SK-N-SH (cell line): ENCODE measurements at regions not wholly inside any gene's neighbourhood (a gene's known extent, or its start where the extent isn't known, plus 50 kb on each side); places are given as distances from the start of the nearest gene placed in this dataset.

Experiments
- CTCF ChIA-PET: fragments of 300-600, 350-600 bp; formaldehyde crosslinking; extraction: SDS; loops from one replicate; lab custom pipeline; 2021; lab: Yijun Ruan, JAX
- POLR2A ChIA-PET: fragments of 350-600 bp; sonication (Branson Sonifier 250); formaldehyde crosslinking; extraction: SDS; loops from one replicate; lab custom pipeline; 2020; ENCODE audit warnings: antibody characterized with exemption, inconsistent platforms; lab: Yijun Ruan, JAX
- DNase-seq: peaks from one replicate; pipeline ENCODE4 v3.0.0; 2012
- H2AFZ ChIP-seq: fragments of 200-600 bp; sonication (generic); 2 replicates; pipeline ENCODE4 v1.8.1; 2016; ENCODE audit warnings: antibody characterized with exemption, mild to moderate bottlenecking, low read depth
- H3F3A ChIP-seq: fragments of 200-600 bp; sonication (generic); replicated peaks from 2 replicates; pipeline ENCODE3; 2016; ENCODE audit warnings: antibody characterized with exemption, mild to moderate bottlenecking; ENCODE audit not compliant: insufficient read depth
- H3K27ac ChIP-seq, 2 experiments: fragments of 200-500 bp in 1 of 2; fragments of 200-600 bp in 1 of 2; sonication (Bioruptor generic) in 1 of 2; sonication (generic), shearing (Covaris generic) in 1 of 2; 2 replicates each; pipeline versions ENCODE4 v1.5.1 to v1.6.1; 2014 to 2016; ENCODE audit warnings: low read depth in 2 of 2, inconsistent platforms in 1 of 2, low read length in 1 of 2, mild to moderate bottlenecking in 1 of 2, mixed read lengths in 1 of 2
- H3K27me3 ChIP-seq: fragments of 200-600 bp; sonication (generic), shearing (Covaris generic); 2 replicates; pipeline ENCODE4 v1.6.1; 2016; ENCODE audit warnings: mixed run types; ENCODE audit not compliant: insufficient read depth
- H3K36me3 ChIP-seq, 2 experiments: fragments of 200-500 bp in 1 of 2; fragments of 200-600 bp in 1 of 2; sonication (Bioruptor generic) in 1 of 2; sonication (generic) in 1 of 2; replicated peaks in 1 of 2; 2 replicates each; pipeline versions ENCODE3 to v1.5.1; 2014 to 2016; ENCODE audit warnings: low read length in 1 of 2, mild to moderate bottlenecking in 1 of 2; ENCODE audit not compliant: insufficient read depth in 2 of 2, control insufficient read depth in 1 of 2
- H3K4me1 ChIP-seq, 2 experiments: fragments of 200-500 bp in 1 of 2; fragments of 200-600 bp in 1 of 2; sonication (Bioruptor generic) in 1 of 2; sonication (generic), shearing (Covaris generic) in 1 of 2; 2 replicates each; pipeline versions ENCODE4 v1.5.1 to v1.6.1; 2014 to 2016; ENCODE audit warnings: low read depth in 1 of 2, low read length in 1 of 2, mixed run types in 1 of 2; ENCODE audit not compliant: insufficient read depth in 2 of 2, control insufficient read depth in 1 of 2
- H3K4me2 ChIP-seq: fragments of 200-600 bp; sonication (generic), shearing (Covaris generic); 2 replicates; pipeline ENCODE4 v1.6.1; 2017; ENCODE audit warnings: mixed run types
- H3K4me3 ChIP-seq, 2 experiments: fragments of 200-500 bp in 1 of 2; fragments of 200-600 bp in 1 of 2; sonication (Bioruptor generic) in 1 of 2; sonication (generic), shearing (Covaris generic) in 1 of 2; 2 replicates each; pipeline versions ENCODE4 v1.5.1 to v1.8.1; 2014 to 2016; ENCODE audit warnings: low read depth in 2 of 2, inconsistent platforms in 1 of 2, low read length in 1 of 2, mild to moderate bottlenecking in 1 of 2, mixed read lengths in 1 of 2, moderate library complexity in 1 of 2
- H3K79me2 ChIP-seq: fragments of 200-600 bp; sonication (generic); 2 replicates; pipeline ENCODE4 v1.8.1; 2017; ENCODE audit warnings: mild to moderate bottlenecking; ENCODE audit not compliant: insufficient read depth
- H3K9ac ChIP-seq: fragments of 200-600 bp; sonication (generic); 2 replicates; pipeline ENCODE4 v1.6.1; 2017; ENCODE audit warnings: mixed run types
- H3K9me2 ChIP-seq: fragments of 200-600 bp; sonication (generic); 2 replicates; pipeline ENCODE4 v1.6.1; 2017; ENCODE audit warnings: mixed run types
- H3K9me3 ChIP-seq: fragments of 200-600 bp; sonication (generic); 2 replicates; pipeline ENCODE4 v1.6.1; 2017; ENCODE audit warnings: mixed run types, mild to moderate bottlenecking, moderate library complexity
- H4K20me1 ChIP-seq: fragments of 200-600 bp; sonication (generic); 2 replicates; pipeline ENCODE4 v1.6.1; 2017; ENCODE audit warnings: mild to moderate bottlenecking, mixed run types; ENCODE audit not compliant: insufficient read depth
- CHD2 ChIP-seq: fragments of 150-350 bp; IDR thresholded peaks from 2 replicates; pipeline ENCODE4 v1.6.1; 2018; ENCODE audit warnings: low read length; ENCODE audit not compliant: partially characterized antibody
- CTCF ChIP-seq: fragments of 200-600 bp; sonication (generic); IDR thresholded peaks from 2 replicates; pipeline ENCODE4 v1.6.1; 2017; ENCODE audit warnings: antibody characterized with exemption, mild to moderate bottlenecking, moderate library complexity
- ELF1 ChIP-seq: IDR thresholded peaks from 2 replicates; pipeline ENCODE4 v1.4.0; 2012
- EP300 ChIP-seq, 2 experiments: IDR thresholded peaks; 2 replicates each; pipeline versions ENCODE4 v1.4.0 to v1.6.1; 2012; ENCODE audit warnings: borderline replicate concordance in 1 of 2, low read depth in 1 of 2, low read length in 1 of 2
- EZH2phosphoT487 ChIP-seq: fragments of 200-600 bp; sonication (generic); IDR thresholded peaks from 2 replicates; pipeline ENCODE4 v1.6.1; 2017; ENCODE audit warnings: low read depth, mixed run types, mild to moderate bottlenecking, antibody characterized with exemption, moderate library complexity, borderline replicate concordance
- FOXJ3 ChIP-seq: sonication (generic); formaldehyde crosslinking; IDR thresholded peaks from 2 replicates; pipeline ENCODE4 v1.5.1; 2020; ENCODE audit warnings: mild to moderate bottlenecking, missing genetic modification reagents
- JUND ChIP-seq: IDR thresholded peaks from 2 replicates; pipeline ENCODE4 v1.4.0; 2012
- MAX ChIP-seq: IDR thresholded peaks from 2 replicates; pipeline ENCODE4 v1.4.0; 2012; ENCODE audit warnings: low read depth
- MXI1 ChIP-seq: IDR thresholded peaks from 2 replicates; pipeline ENCODE4 v1.6.1; 2012; ENCODE audit warnings: mild to moderate bottlenecking, low read depth, low read length, improper control_type of control experiment
- NFIC ChIP-seq: IDR thresholded peaks from 2 replicates; pipeline ENCODE4 v1.4.0; 2012; ENCODE audit warnings: borderline replicate concordance
- NRF1 ChIP-seq: IDR thresholded peaks from 2 replicates; pipeline ENCODE4 v1.6.1; 2012; ENCODE audit warnings: low read depth, mild to moderate bottlenecking, low read length
- RAD21 ChIP-seq: IDR thresholded peaks from 2 replicates; pipeline ENCODE4 v1.6.1; 2012; ENCODE audit warnings: mild to moderate bottlenecking, low read length
- SIN3A ChIP-seq: IDR thresholded peaks from 2 replicates; pipeline ENCODE4 v1.6.1; 2012; ENCODE audit warnings: low read depth, mild to moderate bottlenecking, low read length, moderate library complexity, borderline replicate concordance
- TAF1 ChIP-seq: IDR thresholded peaks from 2 replicates; pipeline ENCODE4 v1.6.1; 2012; ENCODE audit warnings: low read depth, mild to moderate bottlenecking, low read length, moderate library complexity, borderline replicate concordance
- TCF12 ChIP-seq: IDR thresholded peaks from 2 replicates; pipeline ENCODE4 v1.4.0; 2012
- TEAD4 ChIP-seq: IDR thresholded peaks from 2 replicates; pipeline ENCODE4 v1.4.0; 2012; ENCODE audit warnings: mild to moderate bottlenecking, borderline replicate concordance; ENCODE audit not compliant: insufficient read depth
- WGBS: methylation state at CpG from one replicate; pipeline ENCODE4 v1.1.6; 2017; ENCODE audit warnings: low lambda C conversion rate; 5-methylcytosine and 5-hydroxymethylcytosine counted together
- TF ChIP-seq, protein P1 (sequence below): IDR thresholded peaks from 2 replicates; pipeline ENCODE4; 2012
- TF ChIP-seq, protein P2 (sequence below): fragments of 150-350 bp; IDR thresholded peaks from 2 replicates; pipeline ENCODE4 v1.6.1; 2016; ENCODE audit warnings: mild to moderate bottlenecking, low read depth, low read length

- Histone ChIP-seq H3K4me2 (peak overlapping the region; percentile 56), H3K27me3 (no peaks in the 10 kb centered on the region), H2AFZ (peak overlapping the region; percentile 57), H3K79me2 (peaks cover 53% of the 10 kb centered on the region), H4K20me1 (no peaks in the 10 kb centered on the region), H3K4me3 (peak overlapping the region; percentile 78 to 87), H3K36me3 (peaks cover 0 to 4% of the 10 kb centered on the region in 2 experiments), H3K9me2 (no peaks in the 10 kb centered on the region), H3K4me1 (peaks cover 5 to 7% of the 10 kb centered on the region in 2 experiments), H3K9ac (peak overlapping the region; percentile 68), H3K27ac (peak overlapping the region; percentile 69 to 96), H3K9me3 (peaks cover 3% of the 10 kb centered on the region; the same call in 1 of the 2 replicates), H3F3A (peaks cover 21% of the 10 kb centered on the region)
- WGBS: 7% methylated on average over 6 of the region's 6 CpGs
- ChIA-PET POLR2A (no interaction called here), CTCF (interaction anchor here (0.7 to 2.8 kb wide), 6 partner anchors 9 to 180 kb away, joined by 3 to 7 read pairs (median 5); no protein-coding TSS in a partner anchor)
- DNase-seq: no peak
- TF ChIP-seq, protein P1, sequence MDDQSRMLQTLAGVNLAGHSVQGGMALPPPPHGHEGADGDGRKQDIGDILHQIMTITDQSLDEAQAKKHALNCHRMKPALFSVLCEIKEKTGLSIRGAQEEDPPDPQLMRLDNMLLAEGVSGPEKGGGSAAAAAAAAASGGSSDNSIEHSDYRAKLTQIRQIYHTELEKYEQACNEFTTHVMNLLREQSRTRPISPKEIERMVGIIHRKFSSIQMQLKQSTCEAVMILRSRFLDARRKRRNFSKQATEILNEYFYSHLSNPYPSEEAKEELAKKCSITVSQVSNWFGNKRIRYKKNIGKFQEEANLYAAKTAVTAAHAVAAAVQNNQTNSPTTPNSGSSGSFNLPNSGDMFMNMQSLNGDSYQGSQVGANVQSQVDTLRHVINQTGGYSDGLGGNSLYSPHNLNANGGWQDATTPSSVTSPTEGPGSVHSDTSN: peak; percentile 44
- no peak for TF ChIP-seq SIN3A
- TF ChIP-seq TCF12: peak; percentile 23; the same call in 1 of the 2 replicates
Measured at GRCh38 chr1:198936371-198937083, 297.7 kb downstream of the PTPRC start.

DNA sequence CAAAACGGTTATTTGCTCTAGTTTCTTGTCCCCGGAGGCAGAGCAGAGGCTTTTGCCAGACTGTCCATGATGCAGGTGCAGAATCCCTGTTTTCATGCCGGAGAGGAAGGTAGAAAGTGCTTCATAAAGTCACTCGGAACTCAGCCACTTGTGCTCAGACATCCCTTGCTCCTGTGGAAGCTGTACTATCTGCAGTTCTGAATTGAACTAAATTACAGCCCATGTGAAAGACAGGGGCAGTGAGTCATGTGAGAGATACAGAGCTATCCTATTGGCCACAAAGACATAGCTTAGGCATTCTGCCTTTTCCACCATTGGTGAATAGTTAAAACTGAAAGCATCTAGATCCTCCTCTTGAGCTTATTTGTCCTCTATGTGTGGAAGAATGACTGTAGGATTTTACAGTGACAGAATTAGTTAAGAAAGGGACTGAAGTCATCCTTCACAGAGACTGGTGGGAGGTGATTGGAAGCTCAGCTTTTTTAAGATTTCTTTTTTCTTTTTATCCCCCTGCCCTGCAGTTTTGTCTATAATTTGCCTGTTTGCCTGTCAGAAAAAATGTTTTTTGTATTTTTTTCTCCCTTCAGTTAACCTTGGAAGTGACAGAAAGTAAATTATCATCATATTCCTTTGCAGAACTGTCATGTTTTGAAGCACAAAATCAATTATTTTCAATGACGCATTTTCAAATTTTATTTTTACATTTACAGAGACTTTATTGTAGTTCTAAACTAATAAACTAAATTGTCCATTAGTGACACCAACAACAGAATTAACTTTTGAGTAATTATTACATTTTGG is 298.6 kb downstream of the PTPRC start:
- Histone ChIP-seq H3K4me3 (peak overlapping the region; percentile 78 to 87), H3F3A (peaks cover 21% of the 10 kb centered on the region), H2AFZ (peak overlapping the region; percentile 91), H3K36me3 (peaks cover 0 to 4% of the 10 kb centered on the region in 2 experiments), H4K20me1 (no peaks in the 10 kb centered on the region), H3K27ac (peak overlapping the region; percentile 69 to 96), H3K9me2 (no peaks in the 10 kb centered on the region), H3K4me1 (peaks cover 5 to 7% of the 10 kb centered on the region in 2 experiments), H3K27me3 (no peaks in the 10 kb centered on the region), H3K79me2 (peaks cover 46% of the 10 kb centered on the region), H3K4me2 (peak overlapping the region; percentile 56), H3K9ac (peak overlapping the region; percentile 68), H3K9me3 (peaks cover 3% of the 10 kb centered on the region; the same call in 1 of the 2 replicates)
- CTCF ChIA-PET: interaction anchor here (1.3 to 2.8 kb wide), 4 partner anchors 12 to 181 kb away, joined by 4 to 7 read pairs (median 6); no protein-coding TSS in a partner anchor
- POLR2A ChIA-PET: no interaction called here
- 18% methylated on average over 5 of the region's 5 CpGs for WGBS
- peak; percentile 72 for DNase-seq
- TF ChIP-seq, protein P2, sequence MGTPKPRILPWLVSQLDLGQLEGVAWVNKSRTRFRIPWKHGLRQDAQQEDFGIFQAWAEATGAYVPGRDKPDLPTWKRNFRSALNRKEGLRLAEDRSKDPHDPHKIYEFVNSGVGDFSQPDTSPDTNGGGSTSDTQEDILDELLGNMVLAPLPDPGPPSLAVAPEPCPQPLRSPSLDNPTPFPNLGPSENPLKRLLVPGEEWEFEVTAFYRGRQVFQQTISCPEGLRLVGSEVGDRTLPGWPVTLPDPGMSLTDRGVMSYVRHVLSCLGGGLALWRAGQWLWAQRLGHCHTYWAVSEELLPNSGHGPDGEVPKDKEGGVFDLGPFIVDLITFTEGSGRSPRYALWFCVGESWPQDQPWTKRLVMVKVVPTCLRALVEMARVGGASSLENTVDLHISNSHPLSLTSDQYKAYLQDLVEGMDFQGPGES: no peak
- TF ChIP-seq MXI1 (peak; percentile 71), JUND (no peak), EP300 (IDR thresholded peaks at IDR 0.05; ENCODE audit: borderline replicate concordance in 1 of 2, low read depth in 1 of 2, low read length in 1 of 2) (0 out of 4 replicates have a peak, but pooled peaks of 1 of the 2 experiments have one; percentile 21), CTCF (no peak), ELF1 (no peak), SIN3A (0 out of 2 replicates have a peak, but pooled peaks have one; percentile 62), TEAD4 (no peak), RAD21 (no peak; the same call in 1 of the 2 replicates), EZH2phosphoT487 (no peak), FOXJ3 (CRISPR knock-in tag) (no peak), TAF1 (peak; percentile 94), NRF1 (no peak), CHD2 (no peak), NFIC (no peak), MAX (peak; percentile 56; the same call in 1 of the 2 replicates)
- TF ChIP-seq, protein P1: peak; percentile 77
